ENCODE measurements at regions not wholly inside any gene's neighbourhood (a gene's known extent, or its start where the extent isn't known, plus 50 kb on each side); places are given as distances from the start of the nearest gene placed in this dataset.

- DNase-seq (ENCODE audit: low spot score in 2 of 2): no peak
- H3K27me3 ChIP-seq: peaks cover 11% of the 10 kb centered on the region
- H3K4me1 ChIP-seq: no peaks in the 10 kb centered on the region
- WGBS: 80% methylated on average over 11 of the region's 11 CpGs
- H3K36me3 ChIP-seq: no peaks in the 10 kb centered on the region
- no peak for TF ChIP-seq POLR2A (IDR thresholded peaks at IDR 0.05)
- no peak for TF ChIP-seq EP300 (IDR thresholded peaks at IDR 0.05)
- no peak overlapping the region for H3K4me3 ChIP-seq
- H3K27ac ChIP-seq: no peak overlapping the region
- H3K9me3 ChIP-seq: no peaks in the 10 kb centered on the region
These were observed 242.6 kb downstream of the TFAP2C start for GRCh38 chr20:56871691-56872090.

GRCh38 chr20:56872620-56873458 is 243.7 kb downstream of the TFAP2C start:
- Histone ChIP-seq H3K27me3 (peaks cover 9% of the 10 kb centered on the region), H3K4me1 (no peaks in the 10 kb centered on the region), H3K27ac (no peak overlapping the region), H3K36me3 (no peaks in the 10 kb centered on the region), H3K9me3 (no peaks in the 10 kb centered on the region), H3K4me3 (no peak overlapping the region)
- DNase-seq (ENCODE audit: low spot score in 2 of 2): no peak
- 78% methylated on average over 8 of the region's 11 CpGs for WGBS
- TF ChIP-seq POLR2AphosphoS5 (IDR thresholded peaks at IDR 0.05): no peak
- TF ChIP-seq EP300 (IDR thresholded peaks at IDR 0.05): no peak
- no peak for TF ChIP-seq POLR2A (IDR thresholded peaks at IDR 0.05)
- TF ChIP-seq CTCF (IDR thresholded peaks at IDR 0.05): no peak

GRCh38 chr20:56873836-56874235 is 244.7 kb downstream of the TFAP2C start:
- DNase-seq (ENCODE audit: low spot score in 2 of 2): no peak
- Histone ChIP-seq H3K9me3 (no peaks in the 10 kb centered on the region), H3K4me1 (no peaks in the 10 kb centered on the region), H3K27ac (no peak overlapping the region), H3K27me3 (peaks cover 9% of the 10 kb centered on the region), H3K36me3 (no peaks in the 10 kb centered on the region), H3K4me3 (no peak overlapping the region)
- TF ChIP-seq EP300 (IDR thresholded peaks at IDR 0.05): no peak
- TF ChIP-seq POLR2A (IDR thresholded peaks at IDR 0.05): no peak
- TF ChIP-seq POLR2AphosphoS5 (IDR thresholded peaks at IDR 0.05): no peak
- no peak for TF ChIP-seq CTCF (IDR thresholded peaks at IDR 0.05)
- WGBS: 96% methylated on average over 24 of the region's 26 CpGs

- TF ChIP-seq EP300 (IDR thresholded peaks at IDR 0.05): no peak
- no peak for TF ChIP-seq POLR2A (IDR thresholded peaks at IDR 0.05)
- TF ChIP-seq CTCF (IDR thresholded peaks at IDR 0.05): no peak
- TF ChIP-seq POLR2AphosphoS5 (IDR thresholded peaks at IDR 0.05): no peak
These were observed 246.1 kb downstream of the TFAP2C start for GRCh38 chr20:56875052-56875659.

GRCh38 chr20:56875803-56876202 is 246.7 kb downstream of the TFAP2C start:
- no peak for TF ChIP-seq POLR2A (IDR thresholded peaks at IDR 0.05)
- no peak for TF ChIP-seq CTCF (IDR thresholded peaks at IDR 0.05)
- no peak for TF ChIP-seq POLR2AphosphoS5 (IDR thresholded peaks at IDR 0.05)
- TF ChIP-seq EP300 (IDR thresholded peaks at IDR 0.05): no peak
- DNase-seq (ENCODE audit: low spot score in 2 of 2): no peak
- Histone ChIP-seq H3K27ac (no peak overlapping the region), H3K36me3 (no peaks in the 10 kb centered on the region), H3K9me3 (no peaks in the 10 kb centered on the region), H3K4me1 (no peaks in the 10 kb centered on the region), H3K27me3 (peaks cover 7% of the 10 kb centered on the region), H3K4me3 (no peak overlapping the region)
- WGBS: 90% methylated on average over 7 of the region's 7 CpGs

More at GRCh38 chr20:56875052-56875659, 246.1 kb downstream of the TFAP2C start:
- Histone ChIP-seq H3K27ac (no peak overlapping the region), H3K36me3 (no peaks in the 10 kb centered on the region), H3K4me3 (no peak overlapping the region), H3K9me3 (no peaks in the 10 kb centered on the region), H3K27me3 (peaks cover 7% of the 10 kb centered on the region), H3K4me1 (no peaks in the 10 kb centered on the region)
- 56% methylated on average over 3 of the region's 6 CpGs for whole genome bisulfite sequencing
- DNase-seq (ENCODE audit: low spot score in 2 of 2): no peak

All from suprapubic skin (tissue), 4 donors.